Epithelial cell of esophagus (primary cell): ENCODE measurements at regions not wholly inside any gene's neighbourhood (a gene's known extent, or its start where the extent isn't known, plus 50 kb on each side); places are given as distances from the start of the nearest gene placed in this dataset.
A peak's percentile ranks its signal among the peaks of the same experiment; 100 is the strongest.
"Not testable (repeated sequence)": the region's sequence is repeated elsewhere in the genome, so short reads cannot be mapped to it uniquely, and the experiment has no call there.

Source experiments
- DNase-seq: peaks from one replicate; pipeline ENCODE4 v3.0.0; 2010; ENCODE audit warnings: low read depth
- H3K4me3 ChIP-seq: 2 replicates; pipeline ENCODE4 v1.5.1; 2011; ENCODE audit warnings: mild to moderate bottlenecking, low read length, control low read depth
- CTCF ChIP-seq: IDR thresholded peaks from 2 replicates; pipeline ENCODE4 v1.5.1; 2011; ENCODE audit warnings: low read depth, mild to moderate bottlenecking, low read length, control low read depth, inconsistent platforms; ENCODE audit not compliant: insufficient read depth; ENCODE audit errors: missing control alignments

GRCh38 chr7:106561666-106562411 is 99.1 kb downstream of the CCDC71L start:
- H3K4me3 ChIP-seq, result no peak overlapping the region
- DNase-seq, result no peak
- TF ChIP-seq CTCF, result no peak

DNA sequence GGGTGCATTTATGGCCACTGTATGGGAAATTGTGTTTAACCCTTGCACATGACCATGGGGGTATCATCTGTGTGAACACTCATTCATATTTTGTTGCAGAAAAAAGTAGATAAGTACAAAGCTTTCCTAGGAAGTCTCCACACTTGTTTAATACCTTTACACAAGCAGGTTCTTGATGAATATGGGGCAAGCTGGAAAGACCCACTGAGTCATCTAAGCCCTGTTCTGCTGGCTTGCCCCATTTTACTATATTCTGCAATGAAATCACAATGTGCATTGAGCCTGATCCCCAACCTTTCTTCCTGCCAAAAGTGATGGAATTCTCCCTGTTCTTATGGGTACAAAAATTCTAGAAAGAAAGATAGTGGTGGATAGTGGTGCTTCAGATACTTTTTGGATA is 99.8 kb downstream of the CCDC71L start:
- no peak for TF ChIP-seq CTCF
- no peak overlapping the region for H3K4me3 ChIP-seq
- peak; percentile 9 for DNase-seq

- no peak for DNase-seq
- TF ChIP-seq CTCF, result no peak
- no peak overlapping the region for H3K4me3 ChIP-seq
These were observed 100.5 kb downstream of the CCDC71L start for GRCh38 chr7:106560482-106560881.

DNA sequence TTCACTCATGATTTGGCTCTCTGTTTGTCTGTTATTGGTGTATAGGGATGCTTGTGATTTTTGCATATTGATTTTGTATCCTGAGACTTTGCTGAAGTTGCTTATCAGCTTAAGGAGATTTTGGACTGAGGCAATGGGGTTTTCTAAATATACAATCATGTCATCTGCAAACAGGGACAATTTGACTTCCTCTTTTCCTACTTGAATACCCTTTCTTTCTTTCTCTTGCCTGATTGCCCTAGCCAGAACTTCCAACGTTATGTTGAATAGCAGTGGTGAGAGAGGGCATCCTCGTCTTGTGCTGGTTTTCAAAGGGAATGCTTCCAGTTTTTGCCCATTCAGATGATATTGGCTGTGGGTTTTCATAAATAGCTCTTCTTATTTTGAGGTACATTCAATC is 104.7 kb downstream of the CCDC71L start:
- H3K4me3 ChIP-seq, DNase-seq: not testable (repeated sequence)

DNA sequence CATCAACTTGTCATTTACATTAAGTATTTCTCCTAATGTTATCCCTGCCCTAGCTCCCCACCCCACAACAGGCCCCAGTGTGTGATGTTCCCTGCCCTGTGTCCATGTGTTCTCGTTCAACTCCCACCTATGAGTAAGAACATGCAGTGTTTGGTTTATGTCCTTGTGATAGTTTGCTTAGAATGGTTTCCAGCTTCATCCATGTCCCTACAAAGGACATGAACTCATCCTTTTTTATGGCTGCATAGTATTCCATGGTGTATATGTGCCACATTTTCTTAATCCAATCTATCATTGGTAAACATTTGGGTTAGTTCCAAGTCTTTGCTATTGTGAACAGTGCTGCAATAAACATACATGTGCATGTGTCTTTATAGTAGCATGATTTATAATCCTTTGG is 106.3 kb downstream of the CCDC71L start:
- H3K4me3 ChIP-seq, DNase-seq: not testable (repeated sequence)

DNA sequence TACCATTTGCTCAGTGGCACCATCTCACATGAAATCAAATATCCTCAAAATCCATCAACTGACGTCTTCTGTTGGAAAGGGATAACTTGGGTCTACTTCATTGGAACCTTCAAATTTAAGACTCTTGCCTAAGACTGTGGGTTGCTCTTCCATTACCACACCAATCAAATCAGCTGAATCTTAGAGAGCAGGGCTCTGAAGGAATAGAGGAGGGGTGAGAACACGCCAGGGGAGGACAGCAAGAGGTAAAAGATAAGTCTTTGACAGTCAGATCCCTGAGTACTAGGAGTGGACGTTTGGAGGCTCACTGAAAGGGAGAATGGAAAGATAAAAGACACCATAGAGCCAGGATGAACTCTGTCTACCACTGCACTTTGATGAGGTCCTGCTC is 107.5 kb downstream of the CCDC71L start:
- TF ChIP-seq CTCF, result no peak
- no peak overlapping the region for H3K4me3 ChIP-seq
- DNase-seq, result no peak

DNA sequence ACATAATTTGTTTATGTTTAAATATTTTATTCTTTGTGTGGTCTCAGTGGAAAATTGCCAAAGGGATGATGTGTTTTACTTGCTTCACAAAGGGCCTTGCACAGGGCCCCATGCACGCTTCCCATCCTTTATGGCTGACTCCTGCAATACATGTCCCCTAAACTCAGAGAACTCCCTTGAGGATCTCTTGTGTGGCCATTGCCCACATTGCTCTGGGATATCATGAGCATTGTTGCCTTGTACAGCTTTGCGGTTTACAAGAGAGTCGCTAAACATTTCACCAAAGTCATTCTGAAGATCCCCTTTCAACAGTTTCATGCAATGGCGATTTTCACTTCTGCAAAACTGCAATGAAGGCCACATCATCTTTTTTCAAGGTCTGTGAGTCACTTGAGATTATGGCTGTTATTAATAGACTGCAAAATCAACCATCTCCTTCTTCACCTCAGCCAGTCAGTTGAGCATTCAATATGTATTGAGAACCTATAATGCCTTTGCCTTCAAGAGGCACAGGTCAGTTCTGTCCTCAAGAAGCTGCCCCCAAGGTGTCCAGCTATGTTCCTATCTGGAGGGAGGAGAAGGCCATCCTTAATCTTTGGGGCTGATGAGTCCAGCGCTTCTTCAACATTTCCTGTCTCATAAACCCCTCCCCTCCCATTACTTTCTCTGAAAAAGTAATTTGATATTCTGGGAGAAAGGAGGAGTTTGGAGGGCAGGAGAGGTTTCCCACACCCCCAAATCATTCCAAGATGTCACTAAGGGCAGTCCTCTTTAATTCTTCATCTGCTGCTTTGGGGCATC is 108.1 kb downstream of the CCDC71L start:
- H3K4me3 ChIP-seq, result no peak overlapping the region
- no peak for TF ChIP-seq CTCF
- DNase-seq, result no peak

- TF ChIP-seq CTCF, result no peak
- DNase-seq, result no peak
- no peak overlapping the region for H3K4me3 ChIP-seq
These were observed 109.0 kb downstream of the CCDC71L start for GRCh38 chr7:106551936-106552335.
